ENCODE measurements at regions not wholly inside any gene's neighbourhood (a gene's known extent, or its start where the extent isn't known, plus 50 kb on each side); places are given as distances from the start of the nearest gene placed in this dataset.

GRCh38 chr4:110705440-110705782 lies 82.5 kb upstream of the PITX2 start:
- DNase-seq: no peak
- Histone ChIP-seq H3K27me3 (no peaks in the 10 kb centered on the region), H3K4me1 (no peaks in the 10 kb centered on the region), H3K36me3 (no peaks in the 10 kb centered on the region), H3K27ac (no peak overlapping the region), H3K9me3 (no peaks in the 10 kb centered on the region), H3K4me3 (no peak overlapping the region)
- intact Hi-C loops (cut with DNase I; ENCODE audit: low total_unique reads): no loop called here
- in situ Hi-C loops (cut with MboI; ENCODE audit: low sequenced_read_pairs in 4 of 4): no loop called here
- no peak for ATAC-seq
- TF ChIP-seq CTCF (IDR thresholded peaks at IDR 0.05 in 4 of 5, conservative IDR thresholded peaks at IDR 0.05 in 1 of 5): no peak
- no peak for TF ChIP-seq POLR2A (IDR thresholded peaks at IDR 0.05)

GRCh38 chr4:110710070-110710469 lies 87.2 kb upstream of the PITX2 start:
- DNase-seq (no peak), ATAC-seq (no peak)
- Histone ChIP-seq H3K4me3 (no peak overlapping the region), H3K27ac (no peak overlapping the region), H3K27me3 (no peaks in the 10 kb centered on the region), H3K4me1 (no peaks in the 10 kb centered on the region), H3K9me3 (no peaks in the 10 kb centered on the region), H3K36me3 (no peaks in the 10 kb centered on the region)
- intact Hi-C loops (cut with DNase I; ENCODE audit: low total_unique reads): no loop called here
- TF ChIP-seq POLR2A (IDR thresholded peaks at IDR 0.05) (no peak), CTCF (IDR thresholded peaks at IDR 0.05 in 4 of 5, conservative IDR thresholded peaks at IDR 0.05 in 1 of 5) (no peak)
- in situ Hi-C loops (cut with MboI; ENCODE audit: low sequenced_read_pairs in 4 of 4): no loop called here

- H3K4me1 ChIP-seq: no peaks in the 10 kb centered on the region
- DNase-seq (no peak), ATAC-seq (no peak)
- in situ Hi-C loops (cut with MboI; ENCODE audit: low sequenced_read_pairs in 4 of 4): no loop called here
- TF ChIP-seq CTCF (IDR thresholded peaks at IDR 0.05 in 4 of 5, conservative IDR thresholded peaks at IDR 0.05 in 1 of 5) (no peak), POLR2A (IDR thresholded peaks at IDR 0.05) (no peak)
- no peaks in the 10 kb centered on the region for H3K36me3 ChIP-seq
- no peak overlapping the region for H3K27ac ChIP-seq
- intact Hi-C loops (cut with DNase I; ENCODE audit: low total_unique reads): no loop called here
- H3K27me3 ChIP-seq: no peaks in the 10 kb centered on the region
- no peak overlapping the region for H3K4me3 ChIP-seq
- no peaks in the 10 kb centered on the region for H3K9me3 ChIP-seq
Measured at GRCh38 chr4:110712486-110712885, 89.6 kb upstream of the PITX2 start.

GRCh38 chr4:110730318-110730717 lies 107.4 kb upstream of the PITX2 start:
- H3K27me3 ChIP-seq: no peaks in the 10 kb centered on the region
- TF ChIP-seq POLR2A (IDR thresholded peaks at IDR 0.05) (no peak), CTCF (IDR thresholded peaks at IDR 0.05 in 4 of 5, conservative IDR thresholded peaks at IDR 0.05 in 1 of 5) (no peak)
- intact Hi-C loops (cut with DNase I; ENCODE audit: low total_unique reads): no loop called here
- peaks cover 0 to 3% of the 10 kb centered on the region in 2 donors for H3K4me1 ChIP-seq
- in situ Hi-C loops (cut with MboI; ENCODE audit: low sequenced_read_pairs in 4 of 4): no loop called here
- no peak overlapping the region for H3K27ac ChIP-seq
- no peak for DNase-seq
- no peaks in the 10 kb centered on the region for H3K36me3 ChIP-seq
- H3K4me3 ChIP-seq: no peak overlapping the region
- ATAC-seq: no peak
- no peaks in the 10 kb centered on the region for H3K9me3 ChIP-seq

- peaks cover 0 to 3% of the 10 kb centered on the region in 2 donors for H3K4me1 ChIP-seq
- in situ Hi-C loops (cut with MboI; ENCODE audit: low sequenced_read_pairs in 4 of 4): no loop called here
- no peak overlapping the region for H3K4me3 ChIP-seq
- H3K27ac ChIP-seq: no peak overlapping the region
- DNase-seq: no peak
- H3K36me3 ChIP-seq: no peaks in the 10 kb centered on the region
- no peak for TF ChIP-seq CTCF (IDR thresholded peaks at IDR 0.05 in 4 of 5, conservative IDR thresholded peaks at IDR 0.05 in 1 of 5)
- no peak for TF ChIP-seq POLR2A (IDR thresholded peaks at IDR 0.05)
- no peaks in the 10 kb centered on the region for H3K9me3 ChIP-seq
- intact Hi-C loops (cut with DNase I; ENCODE audit: low total_unique reads): no loop called here
- H3K27me3 ChIP-seq: no peaks in the 10 kb centered on the region
- ATAC-seq: no peak
Measured at GRCh38 chr4:110733901-110734300, 111.0 kb upstream of the PITX2 start.
